ENCODE measurements at regions not wholly inside any gene's neighbourhood (a gene's known extent, or its start where the extent isn't known, plus 50 kb on each side); places are given as distances from the start of the nearest gene placed in this dataset.

- WGBS (ENCODE audit: insufficient coverage, low coverage, missing lambda C conversion rate), result 10% methylated on average over 12 of the region's 13 CpGs
- no peak for DNase-seq (ENCODE audit: extremely low read depth in 1 of 4, low spot score in 3 of 4)
- Histone ChIP-seq H3K27me3 (ENCODE audit: control insufficient read depth in 2 of 2, insufficient read depth in 2 of 2, low read length in 2 of 2) (peaks cover 0 to 12% of the 10 kb centered on the region in 2 experiments; a peak in 3 of 5 replicates), H3K79me2 (ENCODE audit: control insufficient read depth, insufficient read depth, low read length) (no peaks in the 10 kb centered on the region), H4K20me1 (replicated peaks; ENCODE audit: control insufficient read depth, insufficient read depth, low read length) (peaks cover 2% of the 10 kb centered on the region; the same call in 1 of the 2 replicates), H3K9me3 (replicated peaks; ENCODE audit: control insufficient read depth, insufficient read depth, low read depth, low read length) (no peaks in the 10 kb centered on the region), H3K36me3 (ENCODE audit: control insufficient read depth, insufficient read depth, low read length) (no peaks in the 10 kb centered on the region), H3K4me1 (replicated peaks in 1 of 2; ENCODE audit: control insufficient read depth in 2 of 2, insufficient read depth in 2 of 2, low read length in 2 of 2) (peaks cover 0 to 12% of the 10 kb centered on the region in 2 experiments; a peak in 4 of 5 replicates), H3K9ac (ENCODE audit: insufficient read depth in 1 of 2, low read depth in 2 of 2, low read length in 2 of 2) (no peak overlapping the region), H3K4me2 (ENCODE audit: insufficient read depth, low read length) (no peak overlapping the region), H3K4me3 (no peak overlapping the region), H2AFZ (ENCODE audit: low read depth, low read length) (no peak overlapping the region), H3K27ac (ENCODE audit: extremely low read depth, low read depth, low read length) (no peak overlapping the region), H3K9me1 (ENCODE audit: control insufficient read depth, insufficient read depth, low read length) (no peaks in the 10 kb centered on the region)
- ChIA-PET POLR2A (no interaction called here), CTCF (ENCODE audit: low intra/inter-chr PET ratio) (no interaction called here)
- ATAC-seq, result no peak
- no TSS peak for BruUV-seq (replicated peaks)
- in situ Hi-C loops (cut with MboI) (no loop called here), intact Hi-C loops (cut with micrococcal nuclease) (no loop called here)
- TF ChIP-seq, protein P1, sequence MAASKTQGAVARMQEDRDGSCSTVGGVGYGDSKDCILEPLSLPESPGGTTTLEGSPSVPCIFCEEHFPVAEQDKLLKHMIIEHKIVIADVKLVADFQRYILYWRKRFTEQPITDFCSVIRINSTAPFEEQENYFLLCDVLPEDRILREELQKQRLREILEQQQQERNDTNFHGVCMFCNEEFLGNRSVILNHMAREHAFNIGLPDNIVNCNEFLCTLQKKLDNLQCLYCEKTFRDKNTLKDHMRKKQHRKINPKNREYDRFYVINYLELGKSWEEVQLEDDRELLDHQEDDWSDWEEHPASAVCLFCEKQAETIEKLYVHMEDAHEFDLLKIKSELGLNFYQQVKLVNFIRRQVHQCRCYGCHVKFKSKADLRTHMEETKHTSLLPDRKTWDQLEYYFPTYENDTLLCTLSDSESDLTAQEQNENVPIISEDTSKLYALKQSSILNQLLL (CRISPR knock-in tag; IDR thresholded peaks at IDR 0.05; ENCODE audit: borderline replicate concordance), result no peak
- TF ChIP-seq MEIS2 (IDR thresholded peaks at IDR 0.05; ENCODE audit: partially characterized antibody), result peak; percentile 61
- TF ChIP-seq PBX2 (CRISPR knock-in tag; IDR thresholded peaks at IDR 0.05; ENCODE audit: low read depth), result no peak
- peak; percentile 68 for TF ChIP-seq PBX2 (tag; conservative IDR thresholded peaks at IDR 0.05; ENCODE audit: low read depth)
- no peak for TF ChIP-seq U2AF1 (optimal IDR thresholded peaks at IDR 0.05; ENCODE audit: low read depth, low read length)
- FAIRE-seq, result no peak
Measured at GRCh38 chr15:77550301-77551251, 82.1 kb downstream of the LINGO1 start.

Data from K562 (cell line).